Heart left ventricle (tissue), 16 donors: ENCODE measurements at regions not wholly inside any gene's neighbourhood (a gene's known extent, or its start where the extent isn't known, plus 50 kb on each side); places are given as distances from the start of the nearest gene placed in this dataset.

ENCODE experiments used
- ATAC-seq, 4 donors: fragments of 200-7000 bp; cut with Tn5 transposase; one replicate each; pipeline ENCODE4 v1.9.1; 2020 to 2022; ENCODE audit warnings: moderate library complexity in 4 of 4, mild to moderate bottlenecking in 3 of 4, moderate number of reproducible peaks in 1 of 4
- DNase-seq, 5 donors: peaks; one replicate each; pipeline ENCODE4 v3.0.0-alpha.2; 2020
- H3K27ac ChIP-seq, 12 donors: fragments of 200-600 bp; sonication (generic) in 4 of 12; one replicate each; pipeline versions ENCODE4 v1.5.0 to v1.8.0; 2016 to 2022; ENCODE audit warnings: mild to moderate bottlenecking in 2 of 12
- H3K27me3 ChIP-seq, 9 donors: fragments of 200-600 bp; sonication (generic) in 2 of 9; one replicate each; pipeline versions ENCODE4 v1.5.1 to v1.8.0; 2016 to 2022; ENCODE audit warnings: mild to moderate bottlenecking in 3 of 9
- H3K36me3 ChIP-seq, 9 donors: fragments of 200-600 bp; sonication (generic) in 2 of 9; one replicate each; pipeline versions ENCODE4 v1.5.0 to v1.8.0; 2018 to 2022; ENCODE audit warnings: mild to moderate bottlenecking in 2 of 9
- H3K4me1 ChIP-seq, 12 donors: fragments of 200-600 bp; sonication (generic) in 4 of 12; one replicate each; pipeline versions ENCODE4 v1.5.0 to v1.8.0; 2016 to 2022; ENCODE audit warnings: mild to moderate bottlenecking in 3 of 12
- H3K4me3 ChIP-seq, 12 donors: fragments of 200-600 bp; sonication (generic) in 4 of 12; one replicate each; pipeline versions ENCODE4 v1.5.0 to v1.8.0; 2017 to 2022; ENCODE audit warnings: mild to moderate bottlenecking in 9 of 12, moderate library complexity in 4 of 12
- H3K9me3 ChIP-seq, 12 donors: fragments of 200-600 bp; sonication (generic) in 4 of 12; one replicate each; pipeline versions ENCODE4 v1.5.0 to v1.8.0; 2016 to 2022; ENCODE audit warnings: mild to moderate bottlenecking in 1 of 12
- CTCF ChIP-seq, 12 donors: fragments of 200-600 bp; sonication (generic) in 4 of 12; IDR thresholded peaks; one replicate each; pipeline versions ENCODE4 v1.5.0 to v1.8.0; 2018 to 2022; ENCODE audit warnings: antibody characterized with exemption in 12 of 12, mild to moderate bottlenecking in 5 of 12
- POLR2A ChIP-seq, 2 donors: fragments of 450-650 bp; IDR thresholded peaks; one replicate each; pipeline ENCODE4 v1.6.1; 2017; ENCODE audit warnings: antibody characterized with exemption in 2 of 2, mild to moderate bottlenecking in 2 of 2, moderate library complexity in 2 of 2
- WGBS, 4 donors: extraction: QIAGEN DNeasy Blood & Tissue Kit in 2 of 4; methylation state at CpG; one replicate each; pipeline versions ENCODE4 v1.1.5 to v1.1.7; 2013 to 2018; 5-methylcytosine and 5-hydroxymethylcytosine counted together
- intact Hi-C, 10 donors: fragments of 100-400 bp; cut with DNase I; formaldehyde crosslinking; loops; one replicate each; pipeline versions ENCODE4 v1.11.1 to v1.14.2; 2022
- donor health status: ischemic (EF 13 %, LVEDD 7.1; RV severe dilation, severe dysfunction).
- donor health status: healthy with polysubstance abuse.
- donor health status: DM: no; HTN: yes; CAD: no.
- donor health status: DM: no; HTN: no; CAD: no.
- donor health status: ischemic (EF 25% LVEDD 6.9; RV normal size, moderate dysfunction).
- donor health status: ischemic (EF 25% LVEDD 5.7; RV mildly dilated, moderate dysfunction).
- donor health status: healthy.
- donor health status: DM: yes; HTN: yes; CAD: no.
- donor health status: ischemic (EF 35%, LVEDD 5.7; RV mildly dilated, moderate dysfunction).
- donor health status: nonischemic (EF 11% LVEDD 7.7; RV severe dilation, severe dysfunction).
- donor health status: DM: yes; HTN: yes; CAD: no.
- donor health status: PGD.
- donor health status: ischemic (EF 29% LVEDD 5.4; RV normal size, mild dysfunction).
- donor health status: nonischemic (EF 23%, LVEDD 6.1; RV moderate dilation, normal function).

GRCh38 chr1:168643152-168643551, 66.7 kb downstream of the XCL1 start:
- intact Hi-C loops, result no loop called here
- DNase-seq, result no peak
- no peak overlapping the region for H3K27ac ChIP-seq
- H3K9me3 ChIP-seq, result no peaks in the 10 kb centered on the region
- ATAC-seq, result no peak
- H3K27me3 ChIP-seq, result no peaks in the 10 kb centered on the region
- TF ChIP-seq CTCF (IDR thresholded peaks at IDR 0.05) (no peak), POLR2A (IDR thresholded peaks at IDR 0.05) (no peak)
- no peaks in the 10 kb centered on the region for H3K36me3 ChIP-seq
- WGBS, 4 donors, result 78 to 92% (median 82%) methylated on average over 2 of the region's 2 CpGs
- H3K4me3 ChIP-seq, result no peak overlapping the region
- no peaks in the 10 kb centered on the region for H3K4me1 ChIP-seq
